H1 (cell line): ENCODE measurements at regions not wholly inside any gene's neighbourhood (a gene's known extent, or its start where the extent isn't known, plus 50 kb on each side); places are given as distances from the start of the nearest gene placed in this dataset.

Source experiments
- RNF2 ChIP-seq: fragments of 200-900, 300-1000 bp; sonication (generic); IDR thresholded peaks from 2 replicates; pipeline ENCODE4 v1.7.1; 2016; ENCODE audit warnings: borderline replicate concordance, low read depth, mild to moderate bottlenecking, antibody characterized with exemption, low read length; ENCODE audit not compliant: poor library complexity, severe bottlenecking; ENCODE audit errors: missing control alignments

- no peak for TF ChIP-seq RNF2
These were observed 634.3 kb upstream of the SOX11 start (continued) for GRCh38 chr2:5057891-5058351.
